BJ (cell line): ENCODE measurements at regions not wholly inside any gene's neighbourhood (a gene's known extent, or its start where the extent isn't known, plus 50 kb on each side); places are given as distances from the start of the nearest gene placed in this dataset.

Experiments used
- CTCF ChIA-PET: fragments of 350-600 bp; formaldehyde crosslinking; extraction: SDS; loops from one replicate; lab custom pipeline; 2021; ENCODE audit warnings: antibody characterized with exemption, inconsistent platforms; lab: Yijun Ruan, JAX
- POLR2A ChIA-PET: fragments of 300-600 bp; sonication (Branson Sonifier 250); formaldehyde crosslinking; extraction: SDS; loops from one replicate; lab custom pipeline; 2021; ENCODE audit warnings: antibody characterized with exemption; lab: Charles Lee
- DNase-seq: peaks from one replicate; pipeline ENCODE4 v3.0.0-alpha.2; 2011; ENCODE audit warnings: low read depth
- H3K27me3 ChIP-seq: 2 replicates; pipeline ENCODE4 v1.6.0; 2011; ENCODE audit warnings: low read length; ENCODE audit not compliant: control insufficient read depth, insufficient read depth
- H3K36me3 ChIP-seq: 2 replicates; pipeline ENCODE4 v1.5.1; 2011; ENCODE audit warnings: low read length; ENCODE audit not compliant: control insufficient read depth, insufficient read depth
- H3K4me3 ChIP-seq: 2 replicates; pipeline ENCODE4 v1.5.1; 2011; ENCODE audit warnings: low read depth, mild to moderate bottlenecking, control low read depth, low read length
- TF ChIP-seq, protein P1 (sequence below): IDR thresholded peaks from 2 replicates; pipeline ENCODE4 v1.5.1; 2011; ENCODE audit warnings: low read depth, mild to moderate bottlenecking, control low read depth, inconsistent platforms, low read length, moderate library complexity; ENCODE audit not compliant: insufficient read depth

DNA sequence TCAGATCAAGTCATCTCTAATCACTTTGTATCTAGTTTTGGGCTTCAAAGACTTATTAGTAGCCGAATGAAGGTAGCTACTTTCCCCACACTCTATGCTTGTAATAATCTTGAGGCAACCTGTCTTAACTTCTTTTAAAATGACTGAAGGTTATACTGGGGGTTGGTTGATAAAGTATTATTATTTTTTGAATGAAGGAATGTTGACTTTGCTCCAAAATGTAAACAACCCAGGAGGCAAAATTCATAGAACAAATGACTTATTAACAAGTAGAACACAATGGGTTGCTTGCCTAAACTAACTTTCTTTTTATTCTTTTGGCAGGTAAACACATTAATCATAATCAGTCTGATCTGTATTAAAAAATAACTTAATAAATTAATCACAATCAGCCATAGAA is 440.0 kb downstream of the USP25 start:
- TF ChIP-seq, protein P1, sequence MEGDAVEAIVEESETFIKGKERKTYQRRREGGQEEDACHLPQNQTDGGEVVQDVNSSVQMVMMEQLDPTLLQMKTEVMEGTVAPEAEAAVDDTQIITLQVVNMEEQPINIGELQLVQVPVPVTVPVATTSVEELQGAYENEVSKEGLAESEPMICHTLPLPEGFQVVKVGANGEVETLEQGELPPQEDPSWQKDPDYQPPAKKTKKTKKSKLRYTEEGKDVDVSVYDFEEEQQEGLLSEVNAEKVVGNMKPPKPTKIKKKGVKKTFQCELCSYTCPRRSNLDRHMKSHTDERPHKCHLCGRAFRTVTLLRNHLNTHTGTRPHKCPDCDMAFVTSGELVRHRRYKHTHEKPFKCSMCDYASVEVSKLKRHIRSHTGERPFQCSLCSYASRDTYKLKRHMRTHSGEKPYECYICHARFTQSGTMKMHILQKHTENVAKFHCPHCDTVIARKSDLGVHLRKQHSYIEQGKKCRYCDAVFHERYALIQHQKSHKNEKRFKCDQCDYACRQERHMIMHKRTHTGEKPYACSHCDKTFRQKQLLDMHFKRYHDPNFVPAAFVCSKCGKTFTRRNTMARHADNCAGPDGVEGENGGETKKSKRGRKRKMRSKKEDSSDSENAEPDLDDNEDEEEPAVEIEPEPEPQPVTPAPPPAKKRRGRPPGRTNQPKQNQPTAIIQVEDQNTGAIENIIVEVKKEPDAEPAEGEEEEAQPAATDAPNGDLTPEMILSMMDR: no peak
- Histone ChIP-seq H3K27me3 (no peaks in the 10 kb centered on the region), H3K36me3 (no peaks in the 10 kb centered on the region), H3K4me3 (no peak overlapping the region)
- no peak for DNase-seq
- POLR2A ChIA-PET: no interaction called here
- CTCF ChIA-PET: interaction anchor here (0.8 to 1.8 kb wide), 2 partner anchors 10 to 22 kb away, joined by 3 to 8 read pairs; no protein-coding TSS in a partner anchor

DNA sequence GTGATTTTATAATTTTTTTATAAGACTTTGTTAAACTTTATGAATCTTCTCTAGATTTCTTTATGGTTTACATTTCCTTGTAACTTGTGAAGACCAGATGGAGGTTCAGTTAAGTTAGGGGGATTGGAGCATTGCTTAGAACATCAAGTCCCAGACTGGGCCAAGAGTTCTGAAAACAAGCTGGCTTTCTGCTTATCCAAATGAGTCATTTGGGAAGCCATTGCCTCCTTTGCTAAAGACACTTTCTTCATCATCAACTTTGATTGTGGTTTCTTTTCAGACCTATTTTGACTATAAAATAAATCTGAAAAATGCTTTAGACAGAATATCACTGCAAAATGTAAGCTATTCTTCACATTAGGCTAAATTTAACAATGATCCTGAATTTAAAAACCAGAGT is 446.8 kb downstream of the USP25 start:
- ChIA-PET CTCF (no interaction called here), POLR2A (no interaction called here)
- Histone ChIP-seq H3K27me3 (no peaks in the 10 kb centered on the region), H3K36me3 (no peaks in the 10 kb centered on the region), H3K4me3 (no peak overlapping the region)
- no peak for DNase-seq
- TF ChIP-seq, protein P1: no peak

DNA sequence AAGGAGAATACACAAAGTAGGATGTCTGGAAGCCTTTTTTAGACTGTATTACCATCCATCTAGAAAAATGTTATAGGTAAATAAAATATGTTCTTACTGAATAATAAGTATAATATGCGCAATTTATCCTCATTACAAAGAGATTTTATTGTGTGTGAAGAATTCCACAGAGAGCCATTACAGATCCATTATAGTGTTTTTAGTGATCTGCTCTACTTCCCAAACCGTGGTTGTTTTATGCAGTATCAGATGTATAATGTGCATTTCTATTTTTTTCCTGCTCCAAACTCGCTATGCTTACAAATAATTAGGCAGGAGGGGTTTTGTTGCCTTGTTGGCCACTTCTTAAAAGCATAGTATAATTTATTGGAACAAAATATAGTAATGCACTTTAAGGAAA is 447.8 kb downstream of the USP25 start:
- Histone ChIP-seq H3K36me3 (no peaks in the 10 kb centered on the region), H3K27me3 (no peaks in the 10 kb centered on the region), H3K4me3 (no peak overlapping the region)
- ChIA-PET POLR2A (no interaction called here), CTCF (no interaction called here)
- DNase-seq: no peak
- TF ChIP-seq, protein P1: no peak

DNA sequence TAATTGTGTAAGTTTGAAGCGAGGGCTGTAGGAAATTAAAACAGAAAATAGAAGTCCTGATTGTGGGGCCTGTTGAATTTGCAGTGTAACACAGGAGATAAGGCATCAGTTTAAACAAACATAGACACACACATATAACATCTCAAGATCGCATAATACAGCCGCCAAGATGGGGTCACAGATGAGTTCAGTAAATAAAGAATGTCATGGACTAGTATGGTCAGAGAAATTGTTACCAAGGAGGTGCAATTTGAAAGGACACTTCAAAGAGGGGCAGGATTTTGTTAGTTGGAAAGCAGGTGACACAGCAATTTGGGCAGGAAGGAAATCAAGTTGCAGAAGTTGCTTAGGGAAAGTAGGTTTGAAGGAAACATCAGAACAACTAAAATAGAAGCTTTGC is 450.0 kb downstream of the USP25 start:
- Histone ChIP-seq H3K36me3 (no peaks in the 10 kb centered on the region), H3K27me3 (no peaks in the 10 kb centered on the region), H3K4me3 (no peak overlapping the region)
- TF ChIP-seq, protein P1: no peak
- DNase-seq: no peak
- ChIA-PET CTCF (interaction anchor here (0.7 kb wide), 1 partner anchor 14 kb away, joined by 4 read pairs; no protein-coding TSS in a partner anchor), POLR2A (no interaction called here)

DNA sequence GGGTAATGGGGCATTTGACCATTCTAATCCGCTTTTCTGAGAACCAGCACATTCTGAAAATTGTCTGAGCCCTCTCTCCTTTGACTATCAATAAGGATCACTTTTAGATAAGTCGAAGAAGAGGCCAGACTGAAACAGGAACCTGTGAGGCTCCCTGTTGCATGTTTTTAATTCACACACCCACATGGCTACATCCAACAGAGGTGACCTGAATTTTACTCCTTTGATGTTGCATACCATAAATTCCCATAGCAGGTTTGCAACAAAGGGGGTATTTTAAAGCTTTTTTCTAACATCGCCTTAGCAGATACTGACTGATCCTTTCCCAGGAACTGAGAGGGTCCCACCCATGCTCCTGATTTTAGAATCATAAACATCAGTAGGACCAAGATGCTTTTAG is 450.8 kb downstream of the USP25 start:
- H3K27me3 ChIP-seq: no peaks in the 10 kb centered on the region
- no peak overlapping the region for H3K4me3 ChIP-seq
- CTCF ChIA-PET: no interaction called here
- POLR2A ChIA-PET: no interaction called here
- DNase-seq: no peak
- TF ChIP-seq, protein P1: no peak
- no peaks in the 10 kb centered on the region for H3K36me3 ChIP-seq
